ENCODE measurements at regions not wholly inside any gene's neighbourhood (a gene's known extent, or its start where the extent isn't known, plus 50 kb on each side); places are given as distances from the start of the nearest gene placed in this dataset.

GRCh38 chr2:180356676-180357075 lies 349.6 kb upstream of the CWC22 start:
- TF ChIP-seq CTCF (IDR thresholded peaks at IDR 0.05; ENCODE audit: low read length) (no peak), EZH2phosphoT487 (IDR thresholded peaks at IDR 0.05; ENCODE audit: low read length) (no peak)
